HEK293 (cell line): ENCODE measurements at regions not wholly inside any gene's neighbourhood (a gene's known extent, or its start where the extent isn't known, plus 50 kb on each side); places are given as distances from the start of the nearest gene placed in this dataset.
A peak's percentile ranks its signal among the peaks of the same experiment; 100 is the strongest.

ENCODE experiments used
- CTCF ChIA-PET: fragments of 350-600 bp; formaldehyde crosslinking; extraction: SDS; loops from one replicate; lab custom pipeline; 2021; ENCODE audit warnings: antibody characterized with exemption; lab: Yijun Ruan, JAX
- POLR2A ChIA-PET: fragments of 300-600 bp; formaldehyde crosslinking; extraction: SDS; loops from one replicate; lab custom pipeline; 2020; ENCODE audit warnings: antibody characterized with exemption, inconsistent platforms; lab: Yijun Ruan, JAX
- H3K27ac ChIP-seq: fragments of 200-500 bp; sonication (Bioruptor generic); 2 replicates; pipeline ENCODE4 v1.5.1; 2014; ENCODE audit warnings: low read depth, low read length, control low read depth, inconsistent platforms; ENCODE audit errors: extremely low read depth
- H3K36me3 ChIP-seq, 2 experiments: fragments of 200-500 bp in 1 of 2; sonication (Bioruptor generic) in 1 of 2; 1 replicate in 1 of 2; 2 replicates in 1 of 2; pipeline ENCODE4 v1.5.1; 2014 to 2017; ENCODE audit warnings: inconsistent platforms in 2 of 2, low read length in 2 of 2; ENCODE audit not compliant: control insufficient read depth in 2 of 2, insufficient read depth in 1 of 2
- H3K4me1 ChIP-seq: fragments of 200-500 bp; sonication (Bioruptor generic); 2 replicates; pipeline ENCODE4 v1.5.1; 2014; ENCODE audit warnings: mild to moderate bottlenecking, low read length, inconsistent platforms; ENCODE audit not compliant: control insufficient read depth, insufficient read depth
- H3K4me3 ChIP-seq: 2 replicates; pipeline ENCODE4 v1.5.1; 2011; ENCODE audit warnings: low read depth, mild to moderate bottlenecking, control low read depth, low read length, moderate library complexity
- H3K9me3 ChIP-seq: fragments of 200-500 bp; sonication (Bioruptor generic); 2 replicates; pipeline ENCODE4 v1.5.1; 2014; ENCODE audit warnings: low read depth, low read length, inconsistent platforms; ENCODE audit not compliant: control insufficient read depth, insufficient read depth
- ELK4 ChIP-seq: IDR thresholded peaks from 2 replicates; pipeline ENCODE4 v1.6.1; 2011; ENCODE audit warnings: mild to moderate bottlenecking, low read depth, low read length, borderline replicate concordance
- FEZF1 ChIP-seq: fragments of 450-650 bp; formaldehyde crosslinking; IDR thresholded peaks from 2 replicates; pipeline ENCODE4 v1.5.1; 2016; ENCODE audit warnings: missing biosample characterization, missing genetic modification characterization
- GLI4 ChIP-seq: fragments of 450-650 bp; formaldehyde crosslinking; IDR thresholded peaks from 2 replicates; pipeline ENCODE4 v1.5.1; 2016; ENCODE audit warnings: missing biosample characterization, missing genetic modification characterization
- HOXD13 ChIP-seq: sonication (generic); formaldehyde crosslinking; IDR thresholded peaks from 2 replicates; pipeline ENCODE4 v1.8.0; 2022; ENCODE audit warnings: missing genetic modification reagents, borderline replicate concordance
- KLF9 ChIP-seq: fragments of 450-650 bp; formaldehyde crosslinking; IDR thresholded peaks from 2 replicates; pipeline ENCODE4 v1.5.1; 2016; ENCODE audit warnings: missing biosample characterization, missing genetic modification characterization, low read depth
- OVOL3 ChIP-seq: fragments of 450-650 bp; formaldehyde crosslinking; IDR thresholded peaks from 2 replicates; pipeline ENCODE4 v1.5.1; 2016; ENCODE audit warnings: missing biosample characterization, missing genetic modification characterization
- PRDM1 ChIP-seq: fragments of 450-650 bp; formaldehyde crosslinking; IDR thresholded peaks from 2 replicates; pipeline ENCODE4; 2016; ENCODE audit warnings: missing biosample characterization, missing genetic modification characterization
- REPIN1 ChIP-seq: fragments of 450-650 bp; formaldehyde crosslinking; IDR thresholded peaks from 2 replicates; pipeline ENCODE4 v1.5.1; 2017; ENCODE audit warnings: missing biosample characterization, missing genetic modification characterization, low read depth
- WT1 ChIP-seq: fragments of 450-650 bp; formaldehyde crosslinking; IDR thresholded peaks from 2 replicates; pipeline ENCODE4 v1.5.1; 2016; ENCODE audit warnings: missing biosample characterization, missing genetic modification characterization
- YY2 ChIP-seq: fragments of 450-650 bp; formaldehyde crosslinking; IDR thresholded peaks from 2 replicates; pipeline ENCODE4 v1.5.1; 2016; ENCODE audit warnings: missing biosample characterization, missing genetic modification characterization
- ZBTB8A ChIP-seq: fragments of 450-650 bp; formaldehyde crosslinking; IDR thresholded peaks from 2 replicates; pipeline ENCODE4 v1.5.1; 2016; ENCODE audit warnings: missing biosample characterization, missing genetic modification characterization
- ZFP3 ChIP-seq: fragments of 450-650 bp; formaldehyde crosslinking; IDR thresholded peaks from 2 replicates; pipeline ENCODE4 v1.5.1; 2016; ENCODE audit warnings: low read depth, missing biosample characterization, missing genetic modification characterization
- ZFP41 ChIP-seq: fragments of 450-650 bp; formaldehyde crosslinking; IDR thresholded peaks from 2 replicates; pipeline ENCODE4 v1.5.1; 2016; ENCODE audit warnings: missing biosample characterization, missing genetic modification characterization, borderline replicate concordance
- ZNF114 ChIP-seq: fragments of 450-650 bp; formaldehyde crosslinking; IDR thresholded peaks from 2 replicates; pipeline ENCODE4 v1.5.0; 2017; ENCODE audit warnings: missing biosample characterization, missing genetic modification characterization
- ZNF132 ChIP-seq: fragments of 450-650 bp; formaldehyde crosslinking; IDR thresholded peaks from 2 replicates; pipeline ENCODE4 v1.5.1; 2017; ENCODE audit warnings: missing biosample characterization, missing genetic modification characterization, borderline replicate concordance
- ZNF169 ChIP-seq: fragments of 450-650 bp; formaldehyde crosslinking; IDR thresholded peaks from 2 replicates; pipeline ENCODE4 v1.5.1; 2016; ENCODE audit warnings: missing biosample characterization, missing genetic modification characterization
- ZNF223 ChIP-seq: fragments of 450-650 bp; formaldehyde crosslinking; IDR thresholded peaks from 2 replicates; pipeline ENCODE4 v1.5.1; 2016; ENCODE audit warnings: missing biosample characterization, missing genetic modification characterization
- ZNF266 ChIP-seq: fragments of 450-650 bp; formaldehyde crosslinking; IDR thresholded peaks from 2 replicates; pipeline ENCODE4 v1.5.1; 2016; ENCODE audit warnings: missing biosample characterization, missing genetic modification characterization, low read depth
- ZNF311 ChIP-seq: fragments of 450-650 bp; formaldehyde crosslinking; IDR thresholded peaks from 2 replicates; pipeline ENCODE4 v1.5.1; 2017; ENCODE audit warnings: missing biosample characterization, missing genetic modification characterization, borderline replicate concordance
- ZNF366 ChIP-seq: fragments of 450-650 bp; formaldehyde crosslinking; conservative IDR thresholded peaks from 2 replicates; pipeline ENCODE4 v1.5.1; 2016; ENCODE audit warnings: missing biosample characterization, missing genetic modification characterization
- ZNF398 ChIP-seq: fragments of 450-650 bp; formaldehyde crosslinking; IDR thresholded peaks from 2 replicates; pipeline ENCODE4 v1.5.1; 2017; ENCODE audit warnings: missing biosample characterization, missing genetic modification characterization
- ZNF404 ChIP-seq: fragments of 450-650 bp; formaldehyde crosslinking; IDR thresholded peaks from 2 replicates; pipeline ENCODE4 v1.5.1; 2017; ENCODE audit warnings: missing biosample characterization, missing genetic modification characterization
- ZNF426 ChIP-seq: fragments of 450-650 bp; formaldehyde crosslinking; IDR thresholded peaks from 2 replicates; pipeline ENCODE4 v1.5.1; 2017; ENCODE audit warnings: missing biosample characterization, missing genetic modification characterization, mild to moderate bottlenecking, inconsistent platforms, moderate library complexity
- ZNF510 ChIP-seq: fragments of 450-650 bp; formaldehyde crosslinking; IDR thresholded peaks from 2 replicates; pipeline ENCODE4 v1.5.1; 2018; ENCODE audit warnings: mild to moderate bottlenecking, missing genetic modification characterization, missing biosample characterization; ENCODE audit not compliant: insufficient replicate concordance
- ZNF621 ChIP-seq: fragments of 450-650 bp; formaldehyde crosslinking; IDR thresholded peaks from 2 replicates; pipeline ENCODE4 v1.5.1; 2017; ENCODE audit warnings: missing biosample characterization, missing genetic modification characterization
- ZNF629 ChIP-seq: fragments of 450-650 bp; formaldehyde crosslinking; IDR thresholded peaks from 2 replicates; pipeline ENCODE4 v1.5.1; 2017; ENCODE audit warnings: missing biosample characterization, missing genetic modification characterization
- ZNF837 ChIP-seq: fragments of 450-650 bp; formaldehyde crosslinking; IDR thresholded peaks from 2 replicates; pipeline ENCODE4 v1.5.1; 2016; ENCODE audit warnings: missing biosample characterization, missing genetic modification characterization
- ZSCAN30 ChIP-seq: fragments of 450-650 bp; IDR thresholded peaks from 2 replicates; pipeline ENCODE4 v1.5.1; 2018; ENCODE audit warnings: missing biosample characterization, mild to moderate bottlenecking, missing genetic modification characterization, moderate library complexity
- TF ChIP-seq, protein P1 (sequence below): fragments of 450-650 bp; formaldehyde crosslinking; IDR thresholded peaks from 2 replicates; pipeline ENCODE4 v1.5.1; 2016; ENCODE audit warnings: missing biosample characterization, missing genetic modification characterization
- TF ChIP-seq, protein P2 (sequence below): fragments of 450-650 bp; formaldehyde crosslinking; IDR thresholded peaks from 2 replicates; pipeline ENCODE4 v1.5.1; 2016; ENCODE audit warnings: missing biosample characterization, missing genetic modification characterization
- TF ChIP-seq, protein P3 (sequence below): fragments of 450-650 bp; formaldehyde crosslinking; IDR thresholded peaks from 2 replicates; pipeline ENCODE4 v1.5.1; 2016; ENCODE audit warnings: missing biosample characterization, missing genetic modification characterization

DNA sequence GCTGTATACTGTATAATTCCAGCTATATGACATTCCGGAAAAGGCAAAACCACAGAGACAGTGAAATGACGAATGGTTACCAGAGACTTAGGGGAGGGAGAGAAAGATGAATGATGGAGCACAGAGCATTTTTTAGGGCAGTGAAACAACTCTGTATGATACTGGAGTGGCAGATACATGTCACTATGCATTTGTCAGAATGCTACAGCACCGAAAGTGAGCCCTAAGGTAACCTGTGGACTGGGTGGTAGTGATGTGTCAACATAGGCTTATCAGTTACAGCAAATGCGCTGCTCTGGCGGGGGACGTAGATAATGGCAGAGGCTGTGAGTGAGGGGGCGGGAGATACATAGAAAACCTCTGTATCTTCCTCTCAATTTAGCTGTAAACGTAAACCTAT, 201.3 kb upstream of the SSTR4 start (continued):
- TF ChIP-seq ZFP41 (no peak), KLF9 (no peak), GLI4 (no peak), FEZF1 (tag by site-specific recombination) (no peak), ZNF837 (tag by site-specific recombination) (no peak), REPIN1 (tag by site-specific recombination) (no peak)
- TF ChIP-seq, protein P1, sequence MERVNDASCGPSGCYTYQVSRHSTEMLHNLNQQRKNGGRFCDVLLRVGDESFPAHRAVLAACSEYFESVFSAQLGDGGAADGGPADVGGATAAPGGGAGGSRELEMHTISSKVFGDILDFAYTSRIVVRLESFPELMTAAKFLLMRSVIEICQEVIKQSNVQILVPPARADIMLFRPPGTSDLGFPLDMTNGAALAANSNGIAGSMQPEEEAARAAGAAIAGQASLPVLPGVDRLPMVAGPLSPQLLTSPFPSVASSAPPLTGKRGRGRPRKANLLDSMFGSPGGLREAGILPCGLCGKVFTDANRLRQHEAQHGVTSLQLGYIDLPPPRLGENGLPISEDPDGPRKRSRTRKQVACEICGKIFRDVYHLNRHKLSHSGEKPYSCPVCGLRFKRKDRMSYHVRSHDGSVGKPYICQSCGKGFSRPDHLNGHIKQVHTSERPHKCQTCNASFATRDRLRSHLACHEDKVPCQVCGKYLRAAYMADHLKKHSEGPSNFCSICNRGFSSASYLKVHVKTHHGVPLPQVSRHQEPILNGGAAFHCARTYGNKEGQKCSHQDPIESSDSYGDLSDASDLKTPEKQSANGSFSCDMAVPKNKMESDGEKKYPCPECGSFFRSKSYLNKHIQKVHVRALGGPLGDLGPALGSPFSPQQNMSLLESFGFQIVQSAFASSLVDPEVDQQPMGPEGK: no peak

DNA sequence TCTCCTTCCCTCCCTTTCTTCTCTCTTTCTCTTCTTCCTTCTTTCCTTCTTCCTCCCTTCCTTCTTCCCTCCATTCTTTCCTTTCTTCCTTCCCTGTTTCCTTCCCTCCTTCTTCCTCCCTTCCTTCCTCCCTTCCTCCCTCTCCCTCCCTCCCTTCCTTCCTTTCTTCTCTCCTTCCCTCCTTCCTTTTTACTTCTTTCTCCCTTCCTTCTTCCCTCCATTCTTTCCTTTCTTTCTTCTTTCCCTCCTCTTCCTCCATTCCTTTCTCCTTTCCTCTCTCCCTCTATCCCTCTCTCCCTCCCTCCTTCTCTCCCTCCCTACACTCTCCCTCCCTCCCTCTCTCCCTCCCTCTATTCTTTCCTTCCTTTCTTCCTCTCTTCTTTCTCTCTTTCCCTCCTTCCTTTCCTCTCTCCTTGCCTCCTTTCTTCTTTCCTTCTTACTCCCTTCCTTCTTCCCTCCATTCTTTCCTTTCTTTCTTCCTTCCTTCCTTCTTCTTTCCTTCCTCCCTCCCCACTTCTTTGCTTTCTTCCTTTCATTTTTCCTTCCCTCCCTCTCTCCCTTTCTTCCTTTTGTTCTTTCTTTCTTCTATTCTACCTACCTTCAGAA, 200.4 kb upstream of the SSTR4 start:
- TF ChIP-seq PRDM1 (tag by site-specific recombination) (peak; percentile 84; the same call in 1 of the 2 replicates), ZNF398 (no peak), HOXD13 (CRISPR knock-in tag) (no peak), ZNF114 (0 out of 2 replicates have a peak, but pooled peaks have one; percentile 33), YY2 (tag by site-specific recombination) (no peak), ZNF266 (tag by site-specific recombination) (0 out of 2 replicates have a peak, but pooled peaks have one; percentile 4), ZNF366 (peak; percentile 91), GLI4 (no peak), OVOL3 (tag by site-specific recombination) (no peak), ZNF404 (tag by site-specific recombination) (no peak), WT1 (tag by site-specific recombination) (no peak), ZBTB8A (tag by site-specific recombination) (no peak), ZFP41 (no peak), ZNF629 (tag by site-specific recombination) (no peak), KLF9 (no peak), ZFP3 (no peak), ZNF311 (tag by site-specific recombination) (no peak), ZSCAN30 (tag by site-specific recombination) (no peak), ZNF426 (tag by site-specific recombination) (no peak), ZNF223 (tag by site-specific recombination) (no peak), ZNF169 (tag by site-specific recombination) (no peak), ZNF132 (no peak), ZNF510 (tag by site-specific recombination) (no peak), ELK4 (no peak), ZNF621 (tag by site-specific recombination) (no peak)
- TF ChIP-seq, protein P2, sequence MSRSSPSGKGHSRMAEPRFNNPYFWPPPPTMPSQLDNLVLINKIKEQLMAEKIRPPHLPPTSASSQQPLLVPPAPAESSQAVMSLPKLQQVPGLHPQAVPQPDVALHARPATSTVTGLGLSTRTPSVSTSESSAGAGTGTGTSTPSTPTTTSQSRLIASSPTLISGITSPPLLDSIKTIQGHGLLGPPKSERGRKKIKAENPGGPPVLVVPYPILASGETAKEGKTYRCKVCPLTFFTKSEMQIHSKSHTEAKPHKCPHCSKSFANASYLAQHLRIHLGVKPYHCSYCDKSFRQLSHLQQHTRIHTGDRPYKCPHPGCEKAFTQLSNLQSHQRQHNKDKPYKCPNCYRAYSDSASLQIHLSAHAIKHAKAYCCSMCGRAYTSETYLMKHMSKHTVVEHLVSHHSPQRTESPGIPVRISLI: no peak
- TF ChIP-seq, protein P3, sequence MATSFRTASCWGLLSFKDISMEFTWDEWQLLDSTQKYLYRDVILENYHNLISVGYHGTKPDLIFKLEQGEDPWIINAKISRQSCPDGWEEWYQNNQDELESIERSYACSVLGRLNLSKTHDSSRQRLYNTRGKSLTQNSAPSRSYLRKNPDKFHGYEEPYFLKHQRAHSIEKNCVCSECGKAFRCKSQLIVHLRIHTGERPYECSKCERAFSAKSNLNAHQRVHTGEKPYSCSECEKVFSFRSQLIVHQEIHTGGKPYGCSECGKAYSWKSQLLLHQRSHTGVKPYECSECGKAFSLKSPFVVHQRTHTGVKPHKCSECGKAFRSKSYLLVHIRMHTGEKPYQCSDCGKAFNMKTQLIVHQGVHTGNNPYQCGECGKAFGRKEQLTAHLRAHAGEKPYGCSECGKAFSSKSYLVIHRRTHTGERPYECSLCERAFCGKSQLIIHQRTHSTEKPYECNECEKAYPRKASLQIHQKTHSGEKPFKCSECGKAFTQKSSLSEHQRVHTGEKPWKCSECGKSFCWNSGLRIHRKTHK (tag by site-specific recombination): no peak
- TF ChIP-seq, all 188 proteins: peak for 4
- H3K36me3 ChIP-seq: no peaks in the 10 kb centered on the region
- no peak overlapping the region for H3K4me3 ChIP-seq
- H3K9me3 ChIP-seq: no peaks in the 10 kb centered on the region
- no peak overlapping the region for H3K27ac ChIP-seq
- H3K4me1 ChIP-seq: no peaks in the 10 kb centered on the region
- ChIA-PET CTCF (interaction anchor here (0.6 kb wide), 1 partner anchor 45 kb away, joined by 3 read pairs; no protein-coding TSS in a partner anchor), POLR2A (no interaction called here)
